HUES48 (cell line): ENCODE measurements at regions not wholly inside any gene's neighbourhood (a gene's known extent, or its start where the extent isn't known, plus 50 kb on each side); places are given as distances from the start of the nearest gene placed in this dataset.
"Not testable (repeated sequence)": the region's sequence is repeated elsewhere in the genome, so short reads cannot be mapped to it uniquely, and the experiment has no call there.

Experiments
- H3K27ac ChIP-seq: one replicate; pipeline ENCODE4 v1.7.0; 2013; ENCODE audit warnings: low read depth, low read length, inconsistent platforms
- H3K27me3 ChIP-seq: 2 replicates; pipeline ENCODE4 v1.6.1; 2013; ENCODE audit warnings: mild to moderate bottlenecking, low read length; ENCODE audit not compliant: control insufficient read depth, insufficient read depth
- H3K36me3 ChIP-seq: 2 replicates; pipeline ENCODE4 v1.6.1; 2013; ENCODE audit warnings: low read length; ENCODE audit not compliant: control insufficient read depth, insufficient read depth
- H3K4me1 ChIP-seq: 2 replicates; pipeline ENCODE4 v1.6.1; 2013; ENCODE audit warnings: mild to moderate bottlenecking, low read length; ENCODE audit not compliant: control insufficient read depth, insufficient read depth
- H3K4me3 ChIP-seq: 2 replicates; pipeline ENCODE4 v1.5.1; 2013; ENCODE audit warnings: mild to moderate bottlenecking, low read depth, low read length
- H3K9ac ChIP-seq: 2 replicates; pipeline ENCODE4 v1.6.1; 2013; ENCODE audit warnings: mild to moderate bottlenecking, low read depth, low read length, moderate library complexity
- H3K9me3 ChIP-seq: 2 replicates; pipeline ENCODE4 v1.6.1; 2013; ENCODE audit warnings: low read length; ENCODE audit not compliant: control insufficient read depth, insufficient read depth

GRCh38 chr5:15103864-15104263, 232.3 kb upstream of the ANKH start:
- Histone ChIP-seq H3K9me3 (no peaks in the 10 kb centered on the region), H3K27ac (no peak overlapping the region), H3K4me3 (no peak overlapping the region), H3K4me1 (no peaks in the 10 kb centered on the region), H3K36me3 (no peaks in the 10 kb centered on the region), H3K27me3 (no peaks in the 10 kb centered on the region), H3K9ac (no peak overlapping the region)

GRCh38 chr5:15103130-15103529, 231.6 kb upstream of the ANKH start:
- Histone ChIP-seq H3K9me3 (no peaks in the 10 kb centered on the region), H3K9ac (no peak overlapping the region), H3K4me3 (no peak overlapping the region), H3K36me3 (no peaks in the 10 kb centered on the region), H3K27me3 (no peaks in the 10 kb centered on the region), H3K4me1 (no peaks in the 10 kb centered on the region), H3K27ac (no peak overlapping the region)

- Histone ChIP-seq H3K36me3 (no peaks in the 10 kb centered on the region), H3K9me3 (no peaks in the 10 kb centered on the region), H3K27ac (no peak overlapping the region), H3K27me3 (no peaks in the 10 kb centered on the region), H3K4me1 (no peaks in the 10 kb centered on the region), H3K4me3 (no peak overlapping the region), H3K9ac (no peak overlapping the region)
Observed at GRCh38 chr5:15097552-15097951, 226.0 kb upstream of the ANKH start.

DNA sequence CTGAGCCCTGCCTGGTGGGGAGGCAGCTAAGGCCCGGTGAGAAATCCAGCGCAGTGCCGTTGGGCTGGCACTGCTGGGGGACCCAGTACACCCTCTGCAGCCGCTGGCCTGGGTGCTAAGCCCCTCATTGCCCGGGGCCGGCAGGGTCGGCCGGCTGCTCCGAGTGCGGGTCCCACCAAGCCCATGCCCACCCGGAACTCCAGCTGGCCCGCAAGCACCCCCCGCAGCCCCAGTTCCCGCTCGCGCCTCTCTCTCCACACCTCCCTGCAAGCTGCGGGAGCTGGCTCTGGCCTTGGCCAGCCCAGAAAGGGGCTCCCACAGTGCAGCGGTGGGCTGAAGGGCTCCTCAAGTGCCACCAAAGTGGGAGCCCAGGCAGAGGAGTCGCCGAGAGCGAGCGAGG, 225.1 kb upstream of the ANKH start:
- H3K27me3 ChIP-seq, H3K9ac ChIP-seq, H3K9me3 ChIP-seq, H3K27ac ChIP-seq, H3K36me3 ChIP-seq, H3K4me3 ChIP-seq, H3K4me1 ChIP-seq: not testable (repeated sequence)

GRCh38 chr5:15092801-15093200, 221.2 kb upstream of the ANKH start:
- Histone ChIP-seq H3K4me3 (no peak overlapping the region), H3K9ac (no peak overlapping the region)

DNA sequence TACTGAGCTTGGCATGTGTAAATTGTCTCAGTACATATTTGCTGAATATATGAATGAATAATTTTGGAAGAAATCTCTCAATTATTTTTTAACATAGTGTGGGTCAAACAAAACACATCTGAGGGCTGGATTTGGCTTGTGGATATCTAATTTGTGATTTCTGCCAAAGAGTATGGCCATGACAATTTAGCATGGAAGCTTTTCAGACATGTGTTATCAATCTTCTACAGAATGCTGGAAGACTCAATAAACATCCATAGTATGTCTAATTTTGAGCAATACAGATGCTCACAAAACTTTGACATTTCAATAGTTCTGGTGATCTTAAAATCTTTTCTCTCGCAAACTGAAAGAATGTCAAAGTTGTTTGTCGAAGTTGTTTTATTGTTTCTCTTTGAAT, 214.1 kb upstream of the ANKH start:
- Histone ChIP-seq H3K9me3 (no peaks in the 10 kb centered on the region), H3K36me3 (no peaks in the 10 kb centered on the region), H3K27me3 (no peaks in the 10 kb centered on the region), H3K4me3 (no peak overlapping the region), H3K4me1 (no peaks in the 10 kb centered on the region), H3K9ac (no peak overlapping the region), H3K27ac (no peak overlapping the region)

More at GRCh38 chr5:15092801-15093200, 221.2 kb upstream of the ANKH start:
- H3K36me3 ChIP-seq: no peaks in the 10 kb centered on the region
- no peaks in the 10 kb centered on the region for H3K9me3 ChIP-seq
- no peak overlapping the region for H3K27ac ChIP-seq
- H3K4me1 ChIP-seq: no peaks in the 10 kb centered on the region
- no peaks in the 10 kb centered on the region for H3K27me3 ChIP-seq

DNA sequence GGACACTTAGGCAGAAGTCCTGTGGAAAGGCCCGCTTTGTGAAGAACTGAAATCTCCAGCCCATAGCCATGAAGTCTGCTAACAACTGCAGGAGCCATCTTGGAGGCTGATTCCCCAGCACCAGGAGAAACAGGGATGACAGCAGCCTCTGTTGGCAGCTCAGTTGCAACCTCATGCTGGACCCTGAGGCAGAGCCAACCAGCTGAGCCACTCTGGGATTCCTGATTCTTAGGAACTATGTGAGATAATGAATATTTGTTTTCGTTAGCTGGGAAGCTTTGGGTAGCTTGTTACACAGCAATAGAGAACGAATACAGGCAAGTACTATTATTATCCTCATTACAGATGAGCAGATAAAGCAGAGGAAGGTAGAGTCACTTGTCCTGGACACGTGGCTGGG, 210.5 kb upstream of the ANKH start:
- Histone ChIP-seq H3K27ac (no peak overlapping the region), H3K4me3 (no peak overlapping the region), H3K9me3 (no peaks in the 10 kb centered on the region), H3K4me1 (no peaks in the 10 kb centered on the region), H3K36me3 (no peaks in the 10 kb centered on the region), H3K27me3 (no peaks in the 10 kb centered on the region), H3K9ac (no peak overlapping the region)

DNA sequence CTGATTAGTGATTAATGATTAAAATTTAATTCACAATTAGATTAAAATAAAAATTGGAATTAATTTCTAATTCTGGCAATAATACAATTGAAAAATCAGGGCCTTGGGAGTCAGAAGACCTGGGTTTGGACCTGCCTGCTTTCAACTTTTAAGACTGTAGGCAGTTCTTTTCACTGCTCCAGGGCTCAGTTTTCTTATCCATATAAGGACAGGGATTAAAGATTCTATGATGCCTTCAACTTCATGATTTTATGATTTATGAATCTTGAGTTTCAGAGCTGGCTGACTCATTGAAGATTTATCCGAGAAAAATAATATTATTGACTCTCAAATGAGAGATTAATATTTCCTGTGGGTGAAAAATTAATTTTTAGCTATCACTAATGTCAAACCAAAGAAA, 208.6 kb upstream of the ANKH start:
- H3K27me3 ChIP-seq: no peaks in the 10 kb centered on the region
- H3K4me3 ChIP-seq: no peak overlapping the region
- H3K9ac ChIP-seq: no peak overlapping the region
- H3K4me1 ChIP-seq: no peaks in the 10 kb centered on the region
- no peak overlapping the region for H3K27ac ChIP-seq
- H3K36me3 ChIP-seq: no peaks in the 10 kb centered on the region
- no peaks in the 10 kb centered on the region for H3K9me3 ChIP-seq

DNA sequence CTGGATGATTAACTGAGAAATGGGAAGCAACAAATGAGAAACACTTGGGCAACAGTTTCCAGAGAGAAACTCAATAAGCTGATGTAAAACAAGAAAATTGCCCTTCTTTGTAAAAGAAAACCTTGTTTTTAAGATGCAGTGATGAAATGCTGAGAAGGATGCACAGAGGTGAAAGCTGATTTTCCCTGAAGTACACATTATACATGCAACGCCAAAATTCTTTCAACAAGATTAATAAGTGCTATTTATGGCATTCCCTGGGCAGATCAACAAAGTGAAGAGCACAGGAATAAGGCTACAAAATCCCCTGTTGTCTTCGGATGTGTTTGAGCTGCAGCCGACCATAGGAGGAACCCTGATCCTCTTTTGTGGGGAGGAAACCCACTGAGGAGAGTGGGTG, 208.0 kb upstream of the ANKH start:
- no peaks in the 10 kb centered on the region for H3K36me3 ChIP-seq
- H3K9ac ChIP-seq: no peak overlapping the region
- H3K4me3 ChIP-seq: no peak overlapping the region

GRCh38 chr5:15074651-15075050, 203.1 kb upstream of the ANKH start:
- H3K27me3 ChIP-seq: no peaks in the 10 kb centered on the region
- H3K27ac ChIP-seq: no peak overlapping the region
- no peaks in the 10 kb centered on the region for H3K9me3 ChIP-seq
- no peak overlapping the region for H3K9ac ChIP-seq
- no peaks in the 10 kb centered on the region for H3K4me1 ChIP-seq
- no peaks in the 10 kb centered on the region for H3K36me3 ChIP-seq
- no peak overlapping the region for H3K4me3 ChIP-seq

More for the DNA sequence above, 208.0 kb upstream of the ANKH start:
- no peaks in the 10 kb centered on the region for H3K4me1 ChIP-seq
- H3K9me3 ChIP-seq: no peaks in the 10 kb centered on the region
- no peaks in the 10 kb centered on the region for H3K27me3 ChIP-seq
- H3K27ac ChIP-seq: no peak overlapping the region

GRCh38 chr5:15073453-15073852, 201.9 kb upstream of the ANKH start:
- no peak overlapping the region for H3K27ac ChIP-seq
- no peaks in the 10 kb centered on the region for H3K9me3 ChIP-seq
- H3K4me1 ChIP-seq: no peaks in the 10 kb centered on the region
- H3K9ac ChIP-seq: no peak overlapping the region
- H3K4me3 ChIP-seq: no peak overlapping the region
- H3K36me3 ChIP-seq: no peaks in the 10 kb centered on the region
- no peaks in the 10 kb centered on the region for H3K27me3 ChIP-seq

DNA sequence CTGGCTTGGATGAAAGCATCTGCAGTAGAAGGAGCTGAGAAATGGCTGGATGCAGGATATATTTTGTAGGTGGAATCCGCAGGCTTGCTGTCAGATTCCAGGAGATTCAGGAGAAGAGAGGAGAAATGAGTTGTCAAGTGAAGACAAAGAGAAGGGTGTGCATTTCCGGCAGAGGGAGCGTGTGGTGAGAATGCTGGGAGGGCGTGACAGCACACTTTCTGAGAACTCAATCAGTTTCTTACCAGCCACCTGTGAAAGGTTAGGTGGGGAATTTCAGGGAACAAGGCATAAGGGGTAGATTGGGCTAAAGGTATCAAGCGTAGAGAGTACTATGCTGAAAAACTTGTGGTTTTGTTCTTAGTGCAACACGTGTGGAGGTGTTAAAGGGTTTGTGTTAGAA, 199.3 kb upstream of the ANKH start:
- no peak overlapping the region for H3K27ac ChIP-seq
- no peaks in the 10 kb centered on the region for H3K36me3 ChIP-seq
- H3K4me1 ChIP-seq: no peaks in the 10 kb centered on the region
- H3K9me3 ChIP-seq: no peaks in the 10 kb centered on the region
- no peak overlapping the region for H3K4me3 ChIP-seq
- no peaks in the 10 kb centered on the region for H3K27me3 ChIP-seq
- no peak overlapping the region for H3K9ac ChIP-seq
